ENCODE measurements at regions not wholly inside any gene's neighbourhood (a gene's known extent, or its start where the extent isn't known, plus 50 kb on each side); places are given as distances from the start of the nearest gene placed in this dataset.
A peak's percentile ranks its signal among the peaks of the same experiment; 100 is the strongest.

GRCh38 chr1:110260194-110260593 lies 50.1 kb downstream of the KCNC4 start:
- Histone ChIP-seq H3K4me3 (no peak overlapping the region), H3K9me3 (no peaks in the 10 kb centered on the region), H3K27me3 (peaks cover 8% of the 10 kb centered on the region), H3K36me3 (no peaks in the 10 kb centered on the region), H3K4me1 (no peaks in the 10 kb centered on the region), H3K27ac (no peak overlapping the region)
- 57 to 80% methylated on average over 1 of the region's 1 CpG for WGBS, 2 donors (ENCODE audit: low coverage in 1 of 2)
- no peak for ATAC-seq
- TF ChIP-seq CTCF (IDR thresholded peaks at IDR 0.05): no peak
- TF ChIP-seq POLR2A (IDR thresholded peaks at IDR 0.05): no peak
- TF ChIP-seq POLR2AphosphoS5 (IDR thresholded peaks at IDR 0.05): no peak
- no peak for TF ChIP-seq EP300 (IDR thresholded peaks at IDR 0.05)

GRCh38 chr1:110262296-110262695 lies 52.2 kb downstream of the KCNC4 start:
- Histone ChIP-seq H3K36me3 (no peaks in the 10 kb centered on the region), H3K27me3 (peaks cover 8% of the 10 kb centered on the region)

GRCh38 chr1:110262846-110263631 lies 52.9 kb downstream of the KCNC4 start:
- ATAC-seq: peak; percentile 34
- Histone ChIP-seq H3K4me1 (no peaks in the 10 kb centered on the region), H3K27me3 (peaks cover 8% of the 10 kb centered on the region), H3K27ac (no peak overlapping the region), H3K9me3 (no peaks in the 10 kb centered on the region), H3K36me3 (no peaks in the 10 kb centered on the region), H3K4me3 (no peak overlapping the region)
- TF ChIP-seq CTCF (IDR thresholded peaks at IDR 0.05) (no peak), POLR2A (IDR thresholded peaks at IDR 0.05) (no peak), EP300 (IDR thresholded peaks at IDR 0.05) (no peak), POLR2AphosphoS5 (IDR thresholded peaks at IDR 0.05) (no peak)
- WGBS, 2 donors (ENCODE audit: low coverage in 1 of 2): 56 to 64% methylated on average over 6 to 7 of the region's 9 CpGs

More at GRCh38 chr1:110262296-110262695, 52.2 kb downstream of the KCNC4 start:
- H3K27ac ChIP-seq: no peak overlapping the region
- no peak overlapping the region for H3K4me3 ChIP-seq
- no peaks in the 10 kb centered on the region for H3K4me1 ChIP-seq
- H3K9me3 ChIP-seq: no peaks in the 10 kb centered on the region
- 90 to 94% methylated on average over 3 of the region's 3 CpGs for WGBS, 2 donors (ENCODE audit: low coverage in 1 of 2)
- ATAC-seq: no peak
- TF ChIP-seq POLR2A (IDR thresholded peaks at IDR 0.05) (no peak), POLR2AphosphoS5 (IDR thresholded peaks at IDR 0.05) (no peak), EP300 (IDR thresholded peaks at IDR 0.05) (no peak), CTCF (IDR thresholded peaks at IDR 0.05) (no peak)

- TF ChIP-seq POLR2AphosphoS5 (IDR thresholded peaks at IDR 0.05) (no peak), POLR2A (IDR thresholded peaks at IDR 0.05) (no peak), EP300 (IDR thresholded peaks at IDR 0.05) (no peak), CTCF (IDR thresholded peaks at IDR 0.05) (no peak)
- Histone ChIP-seq H3K36me3 (no peaks in the 10 kb centered on the region), H3K4me1 (no peaks in the 10 kb centered on the region), H3K27ac (no peak overlapping the region), H3K9me3 (no peaks in the 10 kb centered on the region), H3K27me3 (no peaks in the 10 kb centered on the region), H3K4me3 (no peak overlapping the region)
- 17 to 38% methylated on average over 3 of the region's 4 CpGs for WGBS, 2 donors (ENCODE audit: low coverage in 1 of 2)
- ATAC-seq: no peak
These were observed 54.3 kb downstream of the KCNC4 start for GRCh38 chr1:110264430-110264829.

GRCh38 chr1:110265186-110265585 lies 55.1 kb downstream of the KCNC4 start:
- H3K4me3 ChIP-seq: no peak overlapping the region
- H3K27ac ChIP-seq: no peak overlapping the region
- H3K9me3 ChIP-seq: no peaks in the 10 kb centered on the region
- ATAC-seq: no peak
- H3K27me3 ChIP-seq: no peaks in the 10 kb centered on the region
- no peaks in the 10 kb centered on the region for H3K36me3 ChIP-seq
- no peaks in the 10 kb centered on the region for H3K4me1 ChIP-seq
- TF ChIP-seq EP300 (IDR thresholded peaks at IDR 0.05) (no peak), POLR2AphosphoS5 (IDR thresholded peaks at IDR 0.05) (no peak), CTCF (IDR thresholded peaks at IDR 0.05) (no peak), POLR2A (IDR thresholded peaks at IDR 0.05) (no peak)
- WGBS, 2 donors (ENCODE audit: low coverage in 1 of 2): 82 to 95% methylated on average over 2 of the region's 2 CpGs
